ENCODE measurements at regions not wholly inside any gene's neighbourhood (a gene's known extent, or its start where the extent isn't known, plus 50 kb on each side); places are given as distances from the start of the nearest gene placed in this dataset.

DNA sequence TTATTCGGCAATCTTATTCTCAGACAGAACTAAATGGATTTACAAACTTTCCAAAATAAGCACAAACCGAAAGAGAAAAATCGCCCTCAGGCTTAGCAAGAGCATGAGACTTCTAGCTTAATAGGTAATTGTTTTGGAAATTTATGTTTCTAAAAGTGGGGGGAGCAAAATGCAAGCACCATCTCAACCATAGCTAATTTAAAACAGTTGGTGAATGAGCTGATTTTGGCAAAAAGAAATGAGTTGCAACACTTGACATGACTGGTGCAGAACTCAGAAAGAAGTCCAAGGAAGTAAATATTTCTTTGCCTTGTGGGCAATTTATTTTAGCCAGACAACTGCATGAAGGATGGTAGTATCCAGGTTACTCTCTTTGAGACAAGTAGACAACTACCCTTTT lies 71.5 kb upstream of the PTGFR start:
- peaks cover 6% of the 10 kb centered on the region for H3K4me1 Mint-ChIP-seq (ENCODE audit: insufficient read depth, unreplicated experiment)
- H3K9me3 Mint-ChIP-seq (ENCODE audit: unreplicated experiment) = no peaks in the 10 kb centered on the region
- no peak overlapping the region for H3K27ac Mint-ChIP-seq (ENCODE audit: low read depth, unreplicated experiment)
- intact Hi-C loops (cut with micrococcal nuclease) = no loop called here
- POLR2A ChIA-PET = no interaction called here
- CTCF ChIA-PET = interaction anchor here (1.1 kb wide), 1 partner anchor 117 kb away, joined by 3 read pairs; no protein-coding TSS in a partner anchor
- DNase-seq (ENCODE audit: unreplicated experiment) = peak; percentile 13
- BruUV-seq (replicated peaks) = no TSS peak
- H3K4me3 Mint-ChIP-seq (ENCODE audit: unreplicated experiment) = no peak overlapping the region
- H3K36me3 Mint-ChIP-seq (ENCODE audit: insufficient read depth, unreplicated experiment) = no peaks in the 10 kb centered on the region
- TF ChIP-seq CTCF (IDR thresholded peaks at IDR 0.05; ENCODE audit: unreplicated experiment) = no peak
- no peaks in the 10 kb centered on the region for H3K27me3 Mint-ChIP-seq (ENCODE audit: insufficient read depth, unreplicated experiment)

DNA sequence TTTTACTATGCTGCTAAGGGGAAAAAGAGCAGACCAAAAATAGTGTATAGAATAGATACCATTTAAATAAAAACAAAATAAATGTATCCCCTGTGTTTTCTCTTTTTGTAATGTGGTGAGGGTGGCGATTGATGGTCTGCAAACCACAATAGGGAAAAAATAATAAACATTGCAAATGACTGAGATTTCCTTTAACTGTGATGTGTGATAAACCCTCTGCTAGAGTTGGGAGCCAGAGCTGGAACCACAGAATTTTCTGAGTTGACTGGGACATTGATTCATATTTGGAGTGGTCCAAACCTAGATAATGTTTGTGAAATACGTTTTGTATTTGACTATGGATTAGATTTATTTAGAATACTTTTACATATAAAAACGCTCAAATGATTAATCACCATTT lies 70.6 kb upstream of the PTGFR start:
- BruUV-seq (replicated peaks) = no TSS peak
- no peak overlapping the region for H3K27ac Mint-ChIP-seq (ENCODE audit: low read depth, unreplicated experiment)
- H3K9me3 Mint-ChIP-seq (ENCODE audit: unreplicated experiment) = no peaks in the 10 kb centered on the region
- CTCF ChIA-PET = no interaction called here
- no peaks in the 10 kb centered on the region for H3K36me3 Mint-ChIP-seq (ENCODE audit: insufficient read depth, unreplicated experiment)
- no peak for TF ChIP-seq CTCF (IDR thresholded peaks at IDR 0.05; ENCODE audit: unreplicated experiment)
- POLR2A ChIA-PET = no interaction called here
- intact Hi-C loops (cut with micrococcal nuclease) = no loop called here
- no peaks in the 10 kb centered on the region for H3K27me3 Mint-ChIP-seq (ENCODE audit: insufficient read depth, unreplicated experiment)
- H3K4me3 Mint-ChIP-seq (ENCODE audit: unreplicated experiment) = no peak overlapping the region
- DNase-seq (ENCODE audit: unreplicated experiment) = no peak
- peaks cover 6% of the 10 kb centered on the region for H3K4me1 Mint-ChIP-seq (ENCODE audit: insufficient read depth, unreplicated experiment)

DNA sequence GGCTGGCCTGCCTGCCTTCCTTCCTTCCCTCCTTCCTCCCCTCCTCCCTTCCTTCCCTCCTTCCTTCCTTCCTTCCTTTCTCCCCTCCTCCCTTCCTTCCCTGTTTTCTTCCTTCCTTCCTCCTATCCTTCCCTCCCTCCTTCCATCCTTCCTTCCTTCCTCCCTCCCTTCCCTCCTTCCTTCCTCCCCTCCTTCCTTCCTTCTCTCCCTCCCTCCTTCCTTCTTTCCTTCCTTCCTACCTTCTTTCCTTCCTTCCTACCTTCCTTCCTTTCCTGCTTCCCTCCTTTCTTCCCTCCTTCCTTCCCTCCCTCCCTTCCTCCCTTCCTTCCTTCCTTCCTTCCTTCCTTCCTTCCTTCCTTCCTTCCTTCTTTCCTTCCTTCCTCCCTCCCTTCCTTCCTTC lies 70.1 kb upstream of the PTGFR start:
- Mint-ChIP-seq H3K36me3 (ENCODE audit: insufficient read depth, unreplicated experiment) (no peaks in the 10 kb centered on the region), H3K27ac (ENCODE audit: low read depth, unreplicated experiment) (peak overlapping the region; percentile 46), H3K4me1 (ENCODE audit: insufficient read depth, unreplicated experiment) (peaks cover 6% of the 10 kb centered on the region), H3K27me3 (ENCODE audit: insufficient read depth, unreplicated experiment) (no peaks in the 10 kb centered on the region), H3K4me3 (ENCODE audit: unreplicated experiment) (no peak overlapping the region), H3K9me3 (ENCODE audit: unreplicated experiment) (no peaks in the 10 kb centered on the region)
- ChIA-PET POLR2A (no interaction called here), CTCF (no interaction called here)
- DNase-seq (ENCODE audit: unreplicated experiment) = no peak
- BruUV-seq (replicated peaks) = no TSS peak
- intact Hi-C loops (cut with micrococcal nuclease) = no loop called here
- no peak for TF ChIP-seq CTCF (IDR thresholded peaks at IDR 0.05; ENCODE audit: unreplicated experiment)

- POLR2A ChIA-PET = no interaction called here
- CTCF ChIA-PET = no interaction called here
- Mint-ChIP-seq H3K27ac (ENCODE audit: low read depth, unreplicated experiment) (no peak overlapping the region), H3K36me3 (ENCODE audit: insufficient read depth, unreplicated experiment) (no peaks in the 10 kb centered on the region), H3K27me3 (ENCODE audit: insufficient read depth, unreplicated experiment) (no peaks in the 10 kb centered on the region), H3K9me3 (ENCODE audit: unreplicated experiment) (no peaks in the 10 kb centered on the region), H3K4me1 (ENCODE audit: insufficient read depth, unreplicated experiment) (peaks cover 11% of the 10 kb centered on the region), H3K4me3 (ENCODE audit: unreplicated experiment) (no peak overlapping the region)
- intact Hi-C loops (cut with micrococcal nuclease) = no loop called here
- no peak for TF ChIP-seq CTCF (IDR thresholded peaks at IDR 0.05; ENCODE audit: unreplicated experiment)
- DNase-seq (ENCODE audit: unreplicated experiment) = no peak
- no TSS peak for BruUV-seq (replicated peaks)
These were observed 66.1 kb upstream of the PTGFR start for GRCh38 chr1:78424720-78425119.
